Trophoblast cell (in vitro differentiated cells and primary cell): ENCODE measurements at regions not wholly inside any gene's neighbourhood (a gene's known extent, or its start where the extent isn't known, plus 50 kb on each side); places are given as distances from the start of the nearest gene placed in this dataset.

Experiments used
- DNase-seq, 2 donors: peaks; one replicate each; pipeline ENCODE4 v3.0.0-alpha.2; 2016
- H2AFZ ChIP-seq: 2 replicates; pipeline ENCODE4 v1.6.1; 2013; ENCODE audit warnings: low read length, moderate library complexity, mild to moderate bottlenecking; ENCODE audit not compliant: insufficient read depth, poor library complexity
- H2AK5ac ChIP-seq: 2 replicates; pipeline ENCODE4 v1.6.1; 2013; ENCODE audit warnings: mild to moderate bottlenecking, low read length
- H2BK120ac ChIP-seq: 2 replicates; pipeline ENCODE4 v1.6.1; 2013; ENCODE audit warnings: low read length, mild to moderate bottlenecking, moderate library complexity; ENCODE audit not compliant: insufficient read depth, poor library complexity
- H2BK12ac ChIP-seq: 2 replicates; pipeline ENCODE4 v1.6.1; 2013; ENCODE audit warnings: mild to moderate bottlenecking, low read length, moderate library complexity
- H2BK5ac ChIP-seq: 2 replicates; pipeline ENCODE4 v1.6.1; 2013; ENCODE audit warnings: low read length, low read depth, moderate library complexity, mild to moderate bottlenecking; ENCODE audit not compliant: poor library complexity
- H3K14ac ChIP-seq: 2 replicates; pipeline ENCODE4 v1.6.1; 2013; ENCODE audit warnings: mild to moderate bottlenecking, low read length
- H3K18ac ChIP-seq: 2 replicates; pipeline ENCODE4 v1.6.1; 2013; ENCODE audit warnings: mild to moderate bottlenecking, low read length
- H3K23ac ChIP-seq: 2 replicates; pipeline ENCODE4 v1.6.1; 2013; ENCODE audit warnings: low read length
- H3K27ac ChIP-seq: 2 replicates; pipeline ENCODE4 v1.5.1; 2013; ENCODE audit warnings: low read depth, mild to moderate bottlenecking, inconsistent platforms, low read length, moderate library complexity
- H3K27me3 ChIP-seq: 2 replicates; pipeline ENCODE4 v1.6.1; 2013; ENCODE audit warnings: inconsistent platforms, mild to moderate bottlenecking, low read length, moderate library complexity; ENCODE audit not compliant: insufficient read depth
- H3K36me3 ChIP-seq, 2 experiments: 1 replicate in 1 of 2; 2 replicates in 1 of 2; pipeline ENCODE4 v1.6.1; 2013; ENCODE audit warnings: low read length in 2 of 2, mild to moderate bottlenecking in 2 of 2, moderate library complexity in 1 of 2; ENCODE audit not compliant: insufficient read depth in 2 of 2, control insufficient read depth in 1 of 2
- H3K4ac ChIP-seq: 2 replicates; pipeline ENCODE4 v1.6.1; 2013; ENCODE audit warnings: low read depth, mild to moderate bottlenecking, low read length, moderate library complexity
- H3K4me1 ChIP-seq, 2 experiments: 1 replicate in 1 of 2; 2 replicates in 1 of 2; pipeline ENCODE4 v1.6.1; 2013; ENCODE audit warnings: low read length in 2 of 2, mild to moderate bottlenecking in 2 of 2, moderate library complexity in 1 of 2; ENCODE audit not compliant: insufficient read depth in 2 of 2, control insufficient read depth in 1 of 2
- H3K4me2 ChIP-seq: 2 replicates; pipeline ENCODE4 v1.6.1; 2013; ENCODE audit warnings: inconsistent platforms, mild to moderate bottlenecking, low read length, moderate library complexity
- H3K4me3 ChIP-seq: 2 replicates; pipeline ENCODE4 v1.5.1; 2013; ENCODE audit warnings: mild to moderate bottlenecking, low read depth, low read length, inconsistent platforms
- H3K79me1 ChIP-seq: one replicate; pipeline ENCODE4 v1.6.1; 2013; ENCODE audit warnings: low read length
- H3K79me2 ChIP-seq: 2 replicates; pipeline ENCODE4 v1.6.1; 2013; ENCODE audit warnings: low read length, mild to moderate bottlenecking; ENCODE audit not compliant: control insufficient read depth, insufficient read depth, poor library complexity
- H3K9ac ChIP-seq: 2 replicates; pipeline ENCODE4 v1.6.1; 2013; ENCODE audit warnings: mild to moderate bottlenecking, low read length
- H3K9me3 ChIP-seq: 2 replicates; pipeline ENCODE4 v1.6.1; 2013; ENCODE audit warnings: low read depth, mild to moderate bottlenecking, control low read depth, inconsistent platforms, low read length; ENCODE audit not compliant: insufficient read depth
- H4K12ac ChIP-seq: 2 replicates; pipeline ENCODE4 v1.6.1; 2013; ENCODE audit warnings: low read depth, mild to moderate bottlenecking, low read length, moderate library complexity
- H4K8ac ChIP-seq: 2 replicates; pipeline ENCODE4 v1.6.1; 2013; ENCODE audit warnings: low read depth, mild to moderate bottlenecking, low read length, moderate library complexity
- H4K91ac ChIP-seq: one replicate; pipeline ENCODE4 v1.6.1; 2013; ENCODE audit warnings: low read depth, mild to moderate bottlenecking, low read length, moderate library complexity
- WGBS: extraction: QIAGEN DNeasy Blood & Tissue Kit; methylation state at CpG from one replicate; pipeline ENCODE4 v1.1.7; 2013; ENCODE audit warnings: missing lambda C conversion rate; ENCODE audit not compliant: insufficient read length, insufficient coverage; ENCODE audit errors: extremely low coverage; 5-methylcytosine and 5-hydroxymethylcytosine counted together

GRCh38 chr6:77326711-77327110, 136.6 kb downstream of the HTR1B start:
- Histone ChIP-seq H4K12ac (no peak overlapping the region), H2AFZ (no peak overlapping the region), H3K23ac (no peak overlapping the region), H3K14ac (no peak overlapping the region), H2BK120ac (no peak overlapping the region), H3K4me3 (no peak overlapping the region), H3K79me2 (no peaks in the 10 kb centered on the region), H3K4ac (no peak overlapping the region), H3K4me2 (no peak overlapping the region), H4K8ac (no peak overlapping the region), H3K36me3 (no peaks in the 10 kb centered on the region), H2BK12ac (no peak overlapping the region), H3K79me1 (no peaks in the 10 kb centered on the region), H3K18ac (no peak overlapping the region), H3K4me1 (no peaks in the 10 kb centered on the region), H3K27ac (no peak overlapping the region), H2BK5ac (no peak overlapping the region), H2AK5ac (no peak overlapping the region), H4K91ac (no peak overlapping the region), H3K27me3 (no peaks in the 10 kb centered on the region), H3K9ac (no peak overlapping the region), H3K9me3 (no peaks in the 10 kb centered on the region)
- no peak for DNase-seq
- WGBS, result no CpG with 5 or more reads among the region's 3 CpGs

DNA sequence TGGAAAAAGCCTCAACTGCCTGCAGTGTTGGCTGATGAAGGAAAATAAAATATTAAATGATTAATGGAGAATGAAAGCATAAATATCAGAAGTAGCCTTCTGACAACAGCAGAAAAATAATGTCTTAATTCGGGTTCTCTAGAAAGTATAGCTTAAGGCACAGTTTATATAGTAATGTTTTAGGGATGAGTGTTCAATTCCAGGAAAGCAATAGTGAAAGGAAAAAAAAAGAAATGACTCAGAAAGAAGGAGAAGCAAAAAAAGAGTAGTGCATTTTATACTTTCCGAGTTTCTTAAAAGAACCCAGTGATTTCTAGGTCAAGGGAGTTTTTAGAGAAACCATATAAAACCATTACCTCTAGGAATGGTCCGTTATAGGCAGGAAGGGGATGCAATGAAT, 137.3 kb downstream of the HTR1B start:
- no peak overlapping the region for H3K4me3 ChIP-seq
- no peaks in the 10 kb centered on the region for H3K36me3 ChIP-seq
- no peaks in the 10 kb centered on the region for H3K79me1 ChIP-seq
- H2AFZ ChIP-seq, result no peak overlapping the region
- no peak overlapping the region for H2AK5ac ChIP-seq
- DNase-seq, result no peak
- no peak overlapping the region for H4K8ac ChIP-seq
- no peak overlapping the region for H3K23ac ChIP-seq
- H3K27ac ChIP-seq, result no peak overlapping the region
- H3K4me2 ChIP-seq, result no peak overlapping the region
- no peak overlapping the region for H3K18ac ChIP-seq
- H4K12ac ChIP-seq, result no peak overlapping the region
- H2BK120ac ChIP-seq, result no peak overlapping the region
- WGBS, result no CpG with 5 or more reads among the region's 3 CpGs
- H2BK5ac ChIP-seq, result no peak overlapping the region
- no peak overlapping the region for H3K9ac ChIP-seq
- no peaks in the 10 kb centered on the region for H3K9me3 ChIP-seq
- no peaks in the 10 kb centered on the region for H3K79me2 ChIP-seq
- no peaks in the 10 kb centered on the region for H3K4me1 ChIP-seq
- no peak overlapping the region for H2BK12ac ChIP-seq
- H3K4ac ChIP-seq, result no peak overlapping the region
- H4K91ac ChIP-seq, result no peak overlapping the region
- no peaks in the 10 kb centered on the region for H3K27me3 ChIP-seq
- no peak overlapping the region for H3K14ac ChIP-seq

- no peak overlapping the region for H2BK120ac ChIP-seq
- no peaks in the 10 kb centered on the region for H3K36me3 ChIP-seq
- H2AK5ac ChIP-seq, result no peak overlapping the region
- no peak overlapping the region for H3K27ac ChIP-seq
- no peaks in the 10 kb centered on the region for H3K9me3 ChIP-seq
- no peak overlapping the region for H2BK5ac ChIP-seq
- no peak overlapping the region for H3K9ac ChIP-seq
- no peaks in the 10 kb centered on the region for H3K4me1 ChIP-seq
- no peak overlapping the region for H3K18ac ChIP-seq
- no peak overlapping the region for H3K4ac ChIP-seq
- no peaks in the 10 kb centered on the region for H3K79me1 ChIP-seq
- no CpG with 5 or more reads among the region's 1 CpG for WGBS
- no peak overlapping the region for H3K14ac ChIP-seq
- no peak overlapping the region for H3K4me2 ChIP-seq
- H3K23ac ChIP-seq, result no peak overlapping the region
- H3K27me3 ChIP-seq, result no peaks in the 10 kb centered on the region
- H3K79me2 ChIP-seq, result no peaks in the 10 kb centered on the region
- H2AFZ ChIP-seq, result no peak overlapping the region
- H4K8ac ChIP-seq, result no peak overlapping the region
- H4K91ac ChIP-seq, result no peak overlapping the region
- no peak overlapping the region for H4K12ac ChIP-seq
- DNase-seq, result no peak
- H3K4me3 ChIP-seq, result no peak overlapping the region
- H2BK12ac ChIP-seq, result no peak overlapping the region
Measured at GRCh38 chr6:77324866-77325265, 138.4 kb downstream of the HTR1B start.

DNA sequence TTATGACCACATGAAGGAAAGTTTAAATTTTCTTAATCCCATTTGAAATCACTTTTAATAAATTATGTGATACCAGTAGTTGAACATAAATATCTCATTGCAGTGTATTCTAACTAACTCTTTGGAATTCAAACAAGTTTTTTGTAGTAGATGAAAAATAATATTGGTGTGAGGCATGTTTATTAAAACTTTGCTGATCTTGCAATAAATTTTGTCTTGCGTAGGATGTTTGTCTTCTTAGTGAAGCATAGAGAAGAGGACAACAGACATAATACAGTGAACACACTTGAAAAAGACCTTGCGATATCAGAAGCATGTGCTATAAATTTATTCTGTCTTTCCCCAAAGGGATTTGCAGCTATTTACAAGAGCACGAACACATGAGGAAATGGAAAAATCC, 140.7 kb downstream of the HTR1B start:
- Histone ChIP-seq H2AK5ac (no peak overlapping the region), H2BK12ac (no peak overlapping the region), H3K79me2 (no peaks in the 10 kb centered on the region), H2BK5ac (no peak overlapping the region), H3K4me2 (no peak overlapping the region), H3K14ac (no peak overlapping the region), H3K9ac (no peak overlapping the region), H2BK120ac (no peak overlapping the region), H2AFZ (no peak overlapping the region), H4K8ac (no peak overlapping the region), H3K18ac (no peak overlapping the region), H4K91ac (no peak overlapping the region), H3K4me1 (no peaks in the 10 kb centered on the region), H3K4me3 (no peak overlapping the region), H3K36me3 (no peaks in the 10 kb centered on the region), H3K27ac (no peak overlapping the region), H4K12ac (no peak overlapping the region), H3K23ac (no peak overlapping the region), H3K79me1 (no peaks in the 10 kb centered on the region), H3K9me3 (no peaks in the 10 kb centered on the region), H3K4ac (no peak overlapping the region), H3K27me3 (no peaks in the 10 kb centered on the region)
- WGBS, result no CpG with 5 or more reads among the region's 3 CpGs
- DNase-seq, result no peak
